OCI-LY7 (cell line): ENCODE measurements at regions not wholly inside any gene's neighbourhood (a gene's known extent, or its start where the extent isn't known, plus 50 kb on each side); places are given as distances from the start of the nearest gene placed in this dataset.

Experiments used
- EZH2phosphoT487 ChIP-seq: fragments of 200-600 bp; sonication (generic); IDR thresholded peaks from 2 replicates; pipeline ENCODE4 v1.6.1; 2018; ENCODE audit warnings: low read depth, borderline replicate concordance, mild to moderate bottlenecking, mixed run types, antibody characterized with exemption, low read length, moderate library complexity, mixed read lengths
- TF ChIP-seq, protein P1 (sequence below): fragments of 200-600 bp; sonication (generic); conservative IDR thresholded peaks from 2 replicates; pipeline ENCODE4 v1.5.1; 2014; ENCODE audit warnings: mild to moderate bottlenecking, antibody characterized with exemption, low read length, moderate library complexity, mixed read lengths

DNA sequence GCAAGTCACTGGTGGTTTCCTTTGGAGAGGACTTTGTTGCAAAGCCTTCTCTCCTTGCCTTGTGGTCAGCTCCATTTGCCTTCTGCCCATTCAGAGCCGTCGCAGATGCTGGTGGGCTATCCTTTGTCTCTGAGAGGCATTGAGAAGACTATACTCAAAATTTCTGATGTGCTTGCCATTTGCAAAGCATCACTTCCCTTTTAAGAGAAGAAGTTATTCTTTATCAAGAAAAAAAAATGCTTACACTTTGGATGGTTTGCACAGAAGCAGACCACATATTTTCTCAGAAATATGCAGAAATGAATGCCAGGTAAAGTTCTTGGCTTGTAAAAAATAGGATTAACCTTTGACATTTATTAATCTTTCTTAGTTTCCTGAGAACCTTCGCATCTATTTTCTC lies 195.8 kb upstream of the KLF4 start:
- TF ChIP-seq, protein P1, sequence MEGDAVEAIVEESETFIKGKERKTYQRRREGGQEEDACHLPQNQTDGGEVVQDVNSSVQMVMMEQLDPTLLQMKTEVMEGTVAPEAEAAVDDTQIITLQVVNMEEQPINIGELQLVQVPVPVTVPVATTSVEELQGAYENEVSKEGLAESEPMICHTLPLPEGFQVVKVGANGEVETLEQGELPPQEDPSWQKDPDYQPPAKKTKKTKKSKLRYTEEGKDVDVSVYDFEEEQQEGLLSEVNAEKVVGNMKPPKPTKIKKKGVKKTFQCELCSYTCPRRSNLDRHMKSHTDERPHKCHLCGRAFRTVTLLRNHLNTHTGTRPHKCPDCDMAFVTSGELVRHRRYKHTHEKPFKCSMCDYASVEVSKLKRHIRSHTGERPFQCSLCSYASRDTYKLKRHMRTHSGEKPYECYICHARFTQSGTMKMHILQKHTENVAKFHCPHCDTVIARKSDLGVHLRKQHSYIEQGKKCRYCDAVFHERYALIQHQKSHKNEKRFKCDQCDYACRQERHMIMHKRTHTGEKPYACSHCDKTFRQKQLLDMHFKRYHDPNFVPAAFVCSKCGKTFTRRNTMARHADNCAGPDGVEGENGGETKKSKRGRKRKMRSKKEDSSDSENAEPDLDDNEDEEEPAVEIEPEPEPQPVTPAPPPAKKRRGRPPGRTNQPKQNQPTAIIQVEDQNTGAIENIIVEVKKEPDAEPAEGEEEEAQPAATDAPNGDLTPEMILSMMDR = no peak
- no peak for TF ChIP-seq EZH2phosphoT487
